HG03342 (cell line): ENCODE measurements at regions not wholly inside any gene's neighbourhood (a gene's known extent, or its start where the extent isn't known, plus 50 kb on each side); places are given as distances from the start of the nearest gene placed in this dataset.

Source experiments
- ATAC-seq: cut with Tn5 transposase; IDR thresholded peaks from one replicate; pipeline ENCODE4 v1.9.1; 2021; ENCODE audit warnings: mild to moderate bottlenecking, moderate library complexity; ENCODE audit not compliant: unreplicated experiment

DNA sequence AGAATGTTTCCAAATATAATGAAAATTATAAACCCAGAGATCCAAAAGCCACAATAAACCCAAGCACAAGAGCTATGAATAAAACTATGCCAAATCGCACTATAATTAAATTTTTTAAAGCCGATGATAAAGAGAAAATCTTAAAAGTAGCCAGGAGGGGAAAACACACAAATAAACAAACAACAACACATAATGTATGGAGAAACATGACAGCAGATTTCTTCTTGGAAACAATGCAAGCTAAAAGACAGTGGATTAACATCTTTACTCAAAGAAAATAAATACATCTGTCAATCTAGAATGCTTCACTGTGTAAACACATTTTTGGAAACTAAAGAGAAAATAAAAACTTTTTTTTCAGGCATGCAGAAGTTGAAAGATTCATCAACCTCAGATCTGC, 53.0 kb upstream of the SMOX start:
- no peak for ATAC-seq

DNA sequence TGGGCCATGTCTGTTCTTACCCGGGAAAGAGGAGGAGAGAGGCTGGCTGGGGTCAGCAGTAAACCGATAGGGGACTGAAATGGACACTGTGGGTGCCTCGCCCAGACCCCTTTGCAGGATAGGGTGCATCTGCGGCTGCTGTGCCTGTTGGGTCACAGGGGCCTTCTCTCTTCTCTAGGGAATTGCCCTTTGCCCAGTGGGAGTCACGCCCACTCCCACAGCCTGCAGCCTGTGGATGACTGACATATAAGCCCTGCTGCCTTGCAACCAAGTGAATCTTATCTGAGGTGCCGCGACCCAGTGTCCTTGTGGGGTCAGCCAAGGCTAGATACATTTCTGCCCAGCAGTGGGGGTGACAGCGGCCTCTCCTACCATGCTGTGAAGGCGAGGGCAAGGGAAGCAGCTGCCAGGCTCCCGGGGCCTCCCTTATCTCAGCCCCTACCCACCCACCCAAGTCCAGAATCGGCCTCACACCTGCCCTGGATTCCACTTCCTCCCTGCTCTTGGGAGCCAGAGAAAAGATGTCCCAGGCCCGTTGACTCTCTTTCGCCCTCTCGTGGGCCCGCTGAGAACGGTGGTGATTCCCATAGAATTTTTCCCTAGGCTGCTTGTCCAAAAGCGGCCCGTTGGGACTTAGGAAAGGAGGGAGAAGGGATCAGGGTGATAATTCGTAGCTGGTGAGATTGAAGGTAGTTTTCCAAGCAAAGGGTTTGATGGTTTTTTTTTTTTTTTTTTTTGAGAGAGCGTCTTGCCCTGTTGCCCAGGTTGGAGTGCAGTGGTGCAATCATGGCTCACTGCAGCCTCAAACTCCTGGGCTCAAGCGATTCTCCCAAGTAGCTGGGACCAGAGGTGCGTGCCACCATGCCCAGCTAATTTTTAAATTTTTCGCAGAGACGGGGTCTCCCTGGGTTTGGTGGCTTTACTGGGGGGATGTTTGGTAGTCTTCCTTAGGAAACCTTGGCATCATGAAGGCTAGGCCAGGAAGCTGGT, 56.8 kb upstream of the SMOX start:
- no peak for ATAC-seq

DNA sequence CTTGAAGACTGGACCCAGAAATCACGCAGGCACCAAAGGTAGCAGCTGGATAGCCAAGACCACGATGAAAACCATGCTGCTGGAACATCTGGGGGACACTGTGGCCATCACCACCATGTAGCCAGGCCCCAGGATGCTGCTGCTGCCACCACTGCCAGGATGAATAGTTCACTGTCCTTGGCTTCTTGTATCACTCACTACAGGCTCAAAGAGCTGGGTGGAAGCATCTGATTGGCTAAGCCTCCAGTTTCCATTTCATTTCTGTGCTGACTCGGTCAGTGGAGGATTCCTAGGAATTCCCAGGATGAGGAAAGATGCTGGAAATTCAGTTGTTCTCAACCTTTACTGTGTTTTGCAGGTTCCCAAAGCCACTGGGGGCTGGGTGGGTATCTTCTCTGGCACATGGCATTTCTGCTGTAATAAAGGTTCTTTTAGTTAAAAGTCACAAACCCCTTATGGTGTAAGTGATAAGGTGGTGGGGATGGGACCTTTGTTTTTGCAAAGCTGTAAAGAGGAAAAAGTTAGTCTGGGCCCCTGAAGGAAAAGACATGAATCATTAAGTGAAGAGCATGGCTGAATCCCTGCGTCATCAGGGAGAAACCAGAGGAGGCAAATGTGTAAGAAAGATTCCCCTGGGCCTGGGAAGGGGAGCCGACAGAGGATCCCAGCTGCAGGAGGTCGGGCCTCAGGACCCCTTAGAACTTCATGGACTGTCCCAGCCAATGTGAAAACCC, 57.7 kb upstream of the SMOX start:
- no peak for ATAC-seq

DNA sequence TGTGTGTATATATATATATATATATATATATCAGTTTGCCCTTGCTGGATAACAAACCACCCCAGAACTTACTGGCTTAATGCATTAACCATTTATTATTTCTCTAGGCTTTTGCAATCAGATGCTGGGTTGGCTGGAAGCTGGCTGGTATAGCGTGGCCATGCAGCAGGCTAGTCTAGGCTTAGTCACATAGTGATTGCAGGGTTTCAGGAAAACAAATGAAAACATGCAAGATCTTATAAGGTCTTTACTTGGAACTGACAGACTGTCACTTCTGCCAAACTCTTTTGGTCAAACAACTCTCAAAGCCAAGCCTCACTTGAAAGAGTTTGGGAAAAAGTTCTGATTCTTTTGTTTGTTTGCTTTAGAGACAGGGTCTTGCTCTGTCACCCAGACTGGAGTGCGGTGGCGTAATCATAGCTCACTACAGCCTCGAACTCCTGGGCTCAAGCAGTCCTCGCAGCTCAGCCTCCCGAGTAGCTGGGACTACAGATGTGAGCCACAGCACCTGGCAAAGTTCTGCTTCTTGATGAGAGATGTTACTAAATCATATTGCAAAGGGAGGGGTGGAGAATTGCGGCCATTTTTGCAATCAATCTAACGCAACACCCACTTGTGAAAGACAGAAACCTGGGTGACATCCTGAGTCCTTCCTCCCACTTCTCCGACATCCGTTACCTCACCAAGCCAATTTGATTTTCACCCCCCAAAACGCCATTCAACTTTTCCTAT, 58.7 kb upstream of the SMOX start:
- no peak for ATAC-seq

DNA sequence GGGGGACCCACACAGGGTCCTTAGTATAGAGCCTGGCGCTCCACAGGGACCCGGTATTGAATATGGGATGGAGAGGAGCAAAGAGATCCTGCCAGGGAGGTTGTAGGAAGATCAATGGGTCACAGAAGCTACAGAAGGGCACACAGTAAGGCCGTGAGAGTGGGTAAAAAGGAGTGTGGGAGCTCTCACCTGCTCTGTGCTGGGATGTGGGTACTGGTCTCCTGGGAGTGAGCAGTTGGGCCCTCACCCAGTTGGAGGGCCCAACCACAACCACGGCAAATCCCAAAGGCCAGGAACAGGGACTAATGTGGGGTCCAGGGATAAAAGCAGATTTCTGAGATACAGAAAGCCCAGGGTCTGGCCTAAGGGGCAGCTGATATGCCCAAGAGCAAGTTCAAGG, 59.9 kb upstream of the SMOX start:
- no peak for ATAC-seq

DNA sequence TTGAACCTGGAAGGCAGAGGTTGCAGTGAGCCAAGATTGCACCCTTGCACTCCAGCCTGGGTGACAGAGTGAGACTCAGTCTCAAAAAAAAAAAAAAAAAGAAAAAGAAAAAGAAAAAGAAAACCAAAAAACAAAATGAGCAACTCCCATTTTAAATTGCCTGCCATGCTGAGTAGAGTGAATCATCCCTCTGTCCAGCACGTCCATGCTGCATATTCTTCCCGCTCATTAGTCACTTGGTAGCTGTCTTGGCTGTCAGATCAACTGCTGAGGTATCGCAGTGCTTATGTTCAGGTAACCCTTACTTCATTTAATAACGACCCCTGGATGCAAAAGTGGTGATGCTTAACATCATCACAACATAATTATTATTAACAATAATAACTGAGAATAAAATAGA, 60.7 kb upstream of the SMOX start:
- no peak for ATAC-seq

DNA sequence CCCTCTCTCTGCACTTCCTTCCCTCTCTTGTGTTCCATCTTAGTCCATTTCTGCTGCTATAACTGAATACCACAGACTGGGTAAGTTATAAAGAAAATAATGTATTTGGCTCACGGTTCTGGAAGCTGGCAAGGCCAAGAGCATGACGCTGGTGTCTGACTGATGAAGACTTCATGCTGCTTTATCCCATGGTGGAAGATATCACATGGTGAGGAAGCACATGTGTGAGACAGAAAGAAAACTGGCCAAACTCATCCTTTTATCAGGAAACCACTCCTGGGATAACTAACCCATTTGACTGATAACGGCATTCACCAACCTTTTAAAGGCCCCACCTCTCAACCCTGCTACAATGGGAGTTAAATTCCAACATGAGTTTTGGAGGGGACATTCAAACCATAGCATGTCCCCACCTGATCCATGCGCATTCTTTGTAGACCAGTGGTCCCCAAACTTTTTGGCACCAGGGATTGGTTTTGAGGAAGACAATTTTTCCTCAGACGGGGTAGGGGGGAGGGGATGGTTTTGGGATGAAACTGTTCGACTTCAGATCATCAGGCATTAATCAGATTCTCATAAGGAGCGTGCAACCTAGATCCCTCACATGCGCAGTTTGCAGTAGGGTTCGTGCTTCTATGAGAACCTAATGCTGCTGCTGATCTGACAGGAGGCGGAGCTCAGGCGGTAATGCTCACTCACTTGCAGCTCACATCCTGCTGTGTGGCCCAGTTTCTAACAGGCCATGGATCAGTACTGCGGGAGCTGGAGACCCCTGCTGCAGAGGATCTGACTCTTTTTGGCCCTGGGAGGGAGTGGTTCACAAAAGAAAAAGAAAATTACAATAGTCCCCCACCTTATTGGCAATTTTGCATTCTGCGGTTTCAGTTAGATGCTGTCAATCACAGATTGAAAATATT, 61.6 kb upstream of the SMOX start:
- no peak for ATAC-seq

DNA sequence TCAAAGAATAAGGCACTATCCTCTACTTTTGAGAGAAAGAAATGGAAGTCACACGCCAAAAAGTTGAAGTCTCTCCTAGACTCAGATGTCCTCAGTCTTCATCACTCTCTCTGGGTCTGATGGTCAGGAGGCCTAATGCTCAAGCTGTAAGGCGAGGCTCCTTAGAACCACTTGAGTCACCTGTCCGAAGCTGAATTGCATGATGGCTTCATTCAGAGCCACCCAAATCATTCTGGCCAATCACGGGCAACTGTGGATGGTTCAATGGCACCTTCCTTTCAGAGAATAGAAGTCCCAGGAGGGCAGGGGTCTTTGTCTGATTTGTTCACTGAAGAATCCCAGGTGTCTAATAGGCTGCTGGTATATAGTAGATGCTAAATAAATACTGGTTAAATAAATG, 63.9 kb upstream of the SMOX start:
- no peak for ATAC-seq

DNA sequence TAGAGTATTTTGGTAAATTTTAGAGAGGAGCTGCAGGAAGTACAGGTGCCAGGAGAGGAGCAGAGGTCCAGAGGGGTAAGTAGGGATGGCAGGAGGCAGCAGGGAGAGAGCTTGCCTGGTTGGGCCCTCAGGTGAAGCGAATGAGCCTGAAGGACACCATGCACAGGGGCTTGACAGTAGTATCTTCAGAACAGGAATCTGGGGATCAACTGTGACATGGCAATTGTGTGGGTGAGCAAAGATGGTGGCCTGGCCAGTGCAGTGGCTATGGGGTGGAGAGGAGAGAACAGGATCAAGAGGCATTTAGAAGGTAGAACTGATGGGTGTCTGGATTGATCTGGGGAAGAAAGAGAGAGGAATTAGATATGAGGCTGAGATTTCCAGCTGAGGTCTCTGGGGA, 64.5 kb upstream of the SMOX start:
- ATAC-seq, result no peak

DNA sequence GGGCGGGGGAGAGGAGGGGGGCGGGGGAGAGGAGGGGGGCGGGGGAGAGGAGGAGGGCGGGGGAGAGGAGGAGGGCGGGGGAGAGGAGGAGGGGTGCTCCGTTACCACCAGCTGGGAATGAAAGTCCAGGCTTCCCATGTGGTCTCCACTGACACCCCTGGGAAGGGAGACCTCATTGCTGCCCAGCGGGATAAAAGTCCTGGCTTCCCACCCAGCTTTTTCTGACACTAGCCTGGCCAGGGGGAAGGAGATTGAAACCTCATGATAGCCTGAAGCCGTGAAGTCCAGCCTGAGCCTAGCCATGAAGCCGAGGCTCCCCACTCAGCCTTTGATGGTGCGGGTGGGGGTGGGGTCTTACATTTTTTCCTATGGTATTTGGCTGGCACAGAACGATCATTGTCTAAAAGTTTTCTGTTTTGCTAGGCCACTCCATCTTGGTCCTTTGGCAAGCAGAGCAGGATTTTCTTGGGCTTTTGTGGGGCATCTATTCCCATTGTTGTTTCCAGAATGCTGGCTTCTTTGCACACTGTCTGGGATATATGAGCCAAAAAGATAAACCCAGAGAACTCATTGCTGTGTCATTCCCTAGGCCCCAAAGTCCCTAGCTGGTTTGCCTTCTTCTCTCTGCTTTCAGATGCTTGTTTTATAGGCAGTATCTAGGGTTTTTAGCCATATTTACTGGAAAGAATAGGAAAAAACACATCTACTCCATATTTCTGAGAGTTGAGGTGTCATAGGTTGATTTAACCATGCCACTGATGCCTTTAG, 65.3 kb upstream of the SMOX start:
- no peak for ATAC-seq

DNA sequence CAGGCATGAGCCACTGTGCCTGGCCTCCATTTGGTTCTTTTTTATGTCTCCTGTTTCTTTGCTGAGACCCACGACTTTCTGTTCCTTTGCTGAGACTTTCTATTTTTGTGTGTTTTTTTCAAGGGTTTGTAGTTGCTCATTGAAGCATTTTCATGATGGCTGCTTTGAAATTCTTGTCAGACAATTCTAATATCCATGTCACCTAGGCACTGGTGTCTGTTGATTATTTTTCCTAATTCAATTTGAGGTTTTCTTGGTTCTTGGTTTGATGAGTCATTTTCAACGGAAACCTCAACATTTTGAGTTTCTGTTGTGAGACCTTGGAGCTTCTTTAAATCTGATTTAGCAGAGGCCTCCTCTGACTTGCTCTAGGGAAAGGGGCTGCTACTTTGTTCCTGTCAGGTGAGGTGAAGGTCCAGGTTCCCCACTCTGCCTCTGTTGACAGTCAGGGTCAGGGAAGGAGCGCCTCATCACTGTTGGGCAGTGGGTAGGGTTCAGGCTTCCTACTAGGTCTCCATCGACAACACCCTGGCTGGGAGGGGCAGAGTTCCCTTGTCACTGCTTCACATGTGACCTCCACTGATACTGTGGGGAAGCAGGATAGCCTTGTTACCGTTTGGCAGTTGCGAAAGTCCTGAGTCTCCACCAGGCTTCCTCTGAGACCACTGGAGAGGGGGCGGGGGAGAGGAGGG, 66.1 kb upstream of the SMOX start:
- peak; percentile 60 for ATAC-seq

DNA sequence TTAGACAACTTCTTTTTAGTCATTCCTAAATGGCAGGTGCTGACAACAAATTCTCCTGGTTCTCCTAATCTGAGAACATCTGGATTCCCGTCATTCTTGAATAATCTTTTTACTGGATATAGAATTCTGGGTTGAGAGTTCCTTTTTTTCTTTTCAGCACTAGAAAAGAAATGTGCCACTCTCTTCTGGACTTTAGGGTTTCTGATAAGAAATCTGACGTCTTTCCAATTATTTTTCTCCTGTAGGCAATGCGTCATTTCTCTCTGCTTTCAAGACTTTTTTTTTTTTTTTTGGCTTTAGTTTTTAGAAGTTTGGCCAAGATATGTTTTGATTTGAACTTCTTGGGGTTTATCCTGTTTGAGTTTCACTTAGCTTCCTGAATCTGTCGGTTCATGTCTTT, 66.1 kb upstream of the RNF24 start:
- ATAC-seq, result no peak

DNA sequence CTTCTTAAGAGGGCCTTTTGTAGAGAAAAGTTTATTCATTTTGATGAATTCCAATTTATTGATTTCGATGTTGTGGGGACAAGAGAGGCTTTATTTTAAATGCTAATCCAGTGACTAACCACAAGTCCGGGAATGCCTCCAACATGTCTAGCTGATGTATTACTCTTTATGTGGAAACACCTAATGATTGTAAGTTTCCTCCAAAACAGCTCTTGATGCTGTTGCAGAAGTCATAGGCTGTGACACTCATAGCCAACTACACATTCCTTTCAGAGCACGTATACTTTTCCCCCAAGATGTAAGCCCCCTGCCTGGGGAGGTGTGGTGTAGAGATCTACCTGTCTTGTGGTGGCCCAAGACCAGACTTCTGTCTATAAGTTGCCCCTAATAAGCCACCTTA, 61.3 kb upstream of the RNF24 start:
- no peak for ATAC-seq

DNA sequence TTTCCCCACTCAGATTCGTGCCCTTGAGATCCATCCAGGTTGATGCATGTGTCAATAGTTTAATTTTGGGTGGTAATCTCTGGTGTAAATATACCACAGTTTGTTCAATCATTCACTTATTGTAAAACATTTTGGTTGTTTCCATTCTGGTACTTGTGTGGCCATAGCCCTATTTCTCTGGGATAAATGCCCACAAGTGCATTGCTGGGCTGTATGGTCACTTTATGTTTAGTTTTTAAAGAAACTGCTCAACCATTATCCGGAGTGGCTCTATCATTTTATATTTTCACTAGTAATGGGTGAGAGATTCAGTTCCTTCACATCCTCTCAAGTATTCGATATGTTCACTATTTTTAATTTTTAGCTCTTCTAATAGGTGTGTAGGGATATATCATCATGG, 60.7 kb upstream of the RNF24 start:
- ATAC-seq, result no peak

DNA sequence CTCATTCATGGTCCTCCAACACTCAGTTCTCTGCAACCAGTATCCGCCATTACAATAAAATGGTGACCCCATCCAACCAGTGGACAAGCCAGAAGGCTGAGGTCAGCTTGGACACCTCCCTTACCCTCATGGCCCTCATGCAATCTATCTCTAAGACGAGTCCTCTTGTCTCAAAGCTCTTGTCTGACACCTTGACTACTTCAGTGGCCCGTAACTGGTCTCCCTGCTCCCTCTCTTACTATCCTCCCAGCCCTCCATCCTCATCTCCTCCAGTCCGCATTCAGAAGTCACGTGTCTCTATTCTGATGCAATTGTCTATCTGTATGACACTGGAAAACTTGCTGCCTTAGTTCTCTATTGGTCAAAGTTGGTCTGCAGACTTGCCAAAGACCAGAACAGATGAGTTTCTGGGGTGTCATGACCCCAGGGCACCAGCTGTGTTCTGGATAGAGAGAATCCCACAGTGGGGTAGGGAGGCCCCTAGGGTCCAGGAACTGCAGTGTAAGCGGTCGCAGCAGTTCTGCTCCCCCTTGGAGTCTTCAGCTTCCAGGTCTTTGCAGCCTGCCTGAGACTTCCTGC, 59.6 kb upstream of the RNF24 start:
- no peak for ATAC-seq

DNA sequence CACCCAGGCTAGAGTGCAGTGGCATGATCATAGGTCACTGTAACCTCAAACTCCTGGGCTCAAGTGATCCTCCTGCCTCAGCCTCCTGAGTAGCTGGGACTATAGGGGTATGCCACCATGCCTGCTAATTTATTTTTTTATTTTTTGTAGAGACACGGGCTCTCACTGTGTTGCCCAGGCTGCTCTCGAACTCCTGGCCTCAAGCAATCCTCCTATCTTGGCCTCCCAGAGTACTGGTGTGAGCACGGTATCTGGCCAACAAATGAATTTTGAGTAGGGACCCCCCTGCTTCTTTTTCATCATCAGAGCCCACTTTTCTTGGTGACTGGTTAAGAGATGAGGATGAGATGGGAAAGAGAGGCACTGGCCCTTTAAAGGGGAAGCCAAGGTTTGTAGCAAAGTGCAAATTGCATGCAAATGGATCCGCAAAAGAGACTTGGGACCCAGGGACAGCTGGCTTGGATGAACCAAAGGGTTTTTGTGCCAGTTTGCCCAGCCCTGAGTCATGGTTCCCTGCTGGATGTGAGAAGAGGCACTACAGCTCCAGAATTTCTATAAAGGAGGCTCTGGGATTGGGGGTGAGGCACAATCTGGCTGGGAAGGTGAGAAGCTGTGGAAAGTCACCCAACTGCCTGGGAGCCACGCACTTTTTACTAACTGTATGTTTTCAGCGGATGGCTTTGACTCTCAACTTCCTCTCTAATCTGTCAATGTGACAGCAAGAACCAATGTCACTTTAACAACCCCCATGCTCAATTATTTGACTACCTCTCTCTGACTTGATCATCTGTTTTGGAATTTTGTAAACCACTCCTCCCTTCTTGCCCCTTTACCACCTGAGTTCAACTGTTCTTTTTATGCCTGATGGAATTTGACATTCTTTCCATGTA, 58.7 kb upstream of the RNF24 start:
- ATAC-seq, result no peak

DNA sequence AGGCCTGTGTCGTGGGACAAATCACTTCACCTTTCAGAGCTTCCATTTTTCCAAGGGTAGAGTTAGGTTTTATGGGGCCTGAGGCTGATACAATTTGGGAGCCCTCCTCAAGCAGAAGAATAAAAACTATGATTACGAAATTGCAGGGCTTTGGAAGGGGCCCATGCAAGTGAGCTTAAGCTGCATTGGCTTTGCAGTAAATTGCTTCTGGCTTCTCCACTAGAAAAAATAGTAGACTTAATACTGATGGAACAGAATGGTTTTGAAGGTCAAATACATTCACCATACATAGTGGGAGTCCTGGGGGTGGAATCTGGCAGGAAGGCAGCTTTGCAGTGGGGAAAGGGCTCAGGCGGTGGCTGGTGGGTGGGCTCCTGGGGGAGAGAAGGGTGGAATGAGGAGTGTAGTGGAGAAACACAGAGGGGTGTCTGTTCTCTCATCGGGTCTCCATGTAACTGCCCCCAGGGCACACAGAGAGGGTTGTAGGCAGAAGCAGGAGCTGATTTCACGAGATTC, 55.9 kb upstream of the RNF24 start:
- ATAC-seq, result no peak
